ENCODE measurements at regions not wholly inside any gene's neighbourhood (a gene's known extent, or its start where the extent isn't known, plus 50 kb on each side); places are given as distances from the start of the nearest gene placed in this dataset.

DNA sequence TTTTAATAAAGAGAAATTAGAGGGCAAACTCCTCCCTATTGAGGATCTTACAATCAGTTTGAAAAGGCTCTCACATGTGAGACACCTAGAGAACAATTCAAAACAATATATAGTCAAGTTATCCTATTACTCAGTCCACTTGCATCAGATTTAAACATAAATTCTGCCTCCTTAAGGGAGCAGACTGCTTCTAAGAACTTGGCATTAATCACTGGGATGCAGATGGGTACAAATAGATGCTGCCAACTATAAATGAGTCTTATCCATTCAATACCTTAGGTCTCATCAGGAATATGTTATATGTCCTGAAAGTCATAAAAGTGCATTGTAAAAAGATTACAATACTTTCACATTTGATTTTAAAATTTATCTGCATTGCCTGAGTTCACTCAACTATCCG lies 269.3 kb upstream of the KIRREL3 start:
- ATAC-seq, result no peak
- TF ChIP-seq RARB (CRISPR knock-in tag; IDR thresholded peaks at IDR 0.05), result no peak
- no peak for TF ChIP-seq PPARA (CRISPR knock-in tag; IDR thresholded peaks at IDR 0.05; ENCODE audit: borderline replicate concordance)
- TF ChIP-seq, protein P1, sequence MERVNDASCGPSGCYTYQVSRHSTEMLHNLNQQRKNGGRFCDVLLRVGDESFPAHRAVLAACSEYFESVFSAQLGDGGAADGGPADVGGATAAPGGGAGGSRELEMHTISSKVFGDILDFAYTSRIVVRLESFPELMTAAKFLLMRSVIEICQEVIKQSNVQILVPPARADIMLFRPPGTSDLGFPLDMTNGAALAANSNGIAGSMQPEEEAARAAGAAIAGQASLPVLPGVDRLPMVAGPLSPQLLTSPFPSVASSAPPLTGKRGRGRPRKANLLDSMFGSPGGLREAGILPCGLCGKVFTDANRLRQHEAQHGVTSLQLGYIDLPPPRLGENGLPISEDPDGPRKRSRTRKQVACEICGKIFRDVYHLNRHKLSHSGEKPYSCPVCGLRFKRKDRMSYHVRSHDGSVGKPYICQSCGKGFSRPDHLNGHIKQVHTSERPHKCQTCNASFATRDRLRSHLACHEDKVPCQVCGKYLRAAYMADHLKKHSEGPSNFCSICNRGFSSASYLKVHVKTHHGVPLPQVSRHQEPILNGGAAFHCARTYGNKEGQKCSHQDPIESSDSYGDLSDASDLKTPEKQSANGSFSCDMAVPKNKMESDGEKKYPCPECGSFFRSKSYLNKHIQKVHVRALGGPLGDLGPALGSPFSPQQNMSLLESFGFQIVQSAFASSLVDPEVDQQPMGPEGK (CRISPR knock-in tag; IDR thresholded peaks at IDR 0.05; ENCODE audit: borderline replicate concordance), result no peak
- no peak for TF ChIP-seq ARNTL (CRISPR knock-in tag; IDR thresholded peaks at IDR 0.05; ENCODE audit: borderline replicate concordance, low read depth)
- no peak for TF ChIP-seq ZNF565 (CRISPR knock-in tag; conservative IDR thresholded peaks at IDR 0.05; ENCODE audit: low read depth)
- TF ChIP-seq SNAI2 (CRISPR knock-in tag; IDR thresholded peaks at IDR 0.05), result no peak
- TF ChIP-seq OSR1 (CRISPR knock-in tag; IDR thresholded peaks at IDR 0.05), result no peak
- TF ChIP-seq, protein P2, sequence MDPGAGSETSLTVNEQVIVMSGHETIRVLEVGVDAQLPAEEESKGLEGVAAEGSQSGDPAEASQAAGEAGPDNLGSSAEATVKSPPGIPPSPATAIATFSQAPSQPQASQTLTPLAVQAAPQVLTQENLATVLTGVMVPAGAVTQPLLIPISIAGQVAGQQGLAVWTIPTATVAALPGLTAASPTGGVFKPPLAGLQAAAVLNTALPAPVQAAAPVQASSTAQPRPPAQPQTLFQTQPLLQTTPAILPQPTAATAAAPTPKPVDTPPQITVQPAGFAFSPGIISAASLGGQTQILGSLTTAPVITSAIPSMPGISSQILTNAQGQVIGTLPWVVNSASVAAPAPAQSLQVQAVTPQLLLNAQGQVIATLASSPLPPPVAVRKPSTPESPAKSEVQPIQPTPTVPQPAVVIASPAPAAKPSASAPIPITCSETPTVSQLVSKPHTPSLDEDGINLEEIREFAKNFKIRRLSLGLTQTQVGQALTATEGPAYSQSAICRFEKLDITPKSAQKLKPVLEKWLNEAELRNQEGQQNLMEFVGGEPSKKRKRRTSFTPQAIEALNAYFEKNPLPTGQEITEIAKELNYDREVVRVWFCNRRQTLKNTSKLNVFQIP (CRISPR knock-in tag; IDR thresholded peaks at IDR 0.05; ENCODE audit: borderline replicate concordance, low read depth), result no peak
- TF ChIP-seq TCF4 (CRISPR knock-in tag; IDR thresholded peaks at IDR 0.05; ENCODE audit: borderline replicate concordance), result no peak
- TF ChIP-seq GLIS3 (CRISPR knock-in tag; IDR thresholded peaks at IDR 0.05), result no peak
- TF ChIP-seq, protein P3, sequence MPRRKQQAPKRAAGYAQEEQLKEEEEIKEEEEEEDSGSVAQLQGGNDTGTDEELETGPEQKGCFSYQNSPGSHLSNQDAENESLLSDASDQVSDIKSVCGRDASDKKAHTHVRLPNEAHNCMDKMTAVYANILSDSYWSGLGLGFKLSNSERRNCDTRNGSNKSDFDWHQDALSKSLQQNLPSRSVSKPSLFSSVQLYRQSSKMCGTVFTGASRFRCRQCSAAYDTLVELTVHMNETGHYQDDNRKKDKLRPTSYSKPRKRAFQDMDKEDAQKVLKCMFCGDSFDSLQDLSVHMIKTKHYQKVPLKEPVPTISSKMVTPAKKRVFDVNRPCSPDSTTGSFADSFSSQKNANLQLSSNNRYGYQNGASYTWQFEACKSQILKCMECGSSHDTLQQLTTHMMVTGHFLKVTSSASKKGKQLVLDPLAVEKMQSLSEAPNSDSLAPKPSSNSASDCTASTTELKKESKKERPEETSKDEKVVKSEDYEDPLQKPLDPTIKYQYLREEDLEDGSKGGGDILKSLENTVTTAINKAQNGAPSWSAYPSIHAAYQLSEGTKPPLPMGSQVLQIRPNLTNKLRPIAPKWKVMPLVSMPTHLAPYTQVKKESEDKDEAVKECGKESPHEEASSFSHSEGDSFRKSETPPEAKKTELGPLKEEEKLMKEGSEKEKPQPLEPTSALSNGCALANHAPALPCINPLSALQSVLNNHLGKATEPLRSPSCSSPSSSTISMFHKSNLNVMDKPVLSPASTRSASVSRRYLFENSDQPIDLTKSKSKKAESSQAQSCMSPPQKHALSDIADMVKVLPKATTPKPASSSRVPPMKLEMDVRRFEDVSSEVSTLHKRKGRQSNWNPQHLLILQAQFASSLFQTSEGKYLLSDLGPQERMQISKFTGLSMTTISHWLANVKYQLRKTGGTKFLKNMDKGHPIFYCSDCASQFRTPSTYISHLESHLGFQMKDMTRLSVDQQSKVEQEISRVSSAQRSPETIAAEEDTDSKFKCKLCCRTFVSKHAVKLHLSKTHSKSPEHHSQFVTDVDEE (CRISPR knock-in tag; IDR thresholded peaks at IDR 0.05), result no peak

DNA sequence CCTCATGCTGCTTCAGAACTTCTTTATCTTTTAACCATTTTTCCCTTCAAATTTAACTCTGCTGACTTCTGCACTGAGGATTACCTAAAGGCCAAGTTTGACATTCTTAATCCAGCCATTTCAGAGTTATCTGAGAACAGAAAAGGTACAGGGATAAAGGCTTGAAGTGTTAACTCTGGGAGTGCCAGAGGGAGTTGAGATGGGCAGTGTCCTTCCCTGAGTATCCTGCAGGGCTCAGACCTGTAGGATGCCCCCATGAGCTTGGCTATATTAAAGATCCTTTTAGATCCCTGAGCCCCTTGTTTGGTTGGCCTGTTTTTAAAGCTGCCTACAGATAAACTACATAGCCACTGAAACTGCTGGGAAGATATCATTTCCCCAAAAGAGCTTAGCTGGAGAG lies 268.4 kb upstream of the KIRREL3 start:
- TF ChIP-seq ZFP30 (CRISPR knock-in tag; IDR thresholded peaks at IDR 0.05), result no peak
- TF ChIP-seq CSDC2 (CRISPR knock-in tag; IDR thresholded peaks at IDR 0.05), result no peak
- TF ChIP-seq GLIS3 (CRISPR knock-in tag; IDR thresholded peaks at IDR 0.05), result no peak
- no peak for TF ChIP-seq ESRRG (CRISPR knock-in tag; IDR thresholded peaks at IDR 0.05)
- TF ChIP-seq, protein P4, sequence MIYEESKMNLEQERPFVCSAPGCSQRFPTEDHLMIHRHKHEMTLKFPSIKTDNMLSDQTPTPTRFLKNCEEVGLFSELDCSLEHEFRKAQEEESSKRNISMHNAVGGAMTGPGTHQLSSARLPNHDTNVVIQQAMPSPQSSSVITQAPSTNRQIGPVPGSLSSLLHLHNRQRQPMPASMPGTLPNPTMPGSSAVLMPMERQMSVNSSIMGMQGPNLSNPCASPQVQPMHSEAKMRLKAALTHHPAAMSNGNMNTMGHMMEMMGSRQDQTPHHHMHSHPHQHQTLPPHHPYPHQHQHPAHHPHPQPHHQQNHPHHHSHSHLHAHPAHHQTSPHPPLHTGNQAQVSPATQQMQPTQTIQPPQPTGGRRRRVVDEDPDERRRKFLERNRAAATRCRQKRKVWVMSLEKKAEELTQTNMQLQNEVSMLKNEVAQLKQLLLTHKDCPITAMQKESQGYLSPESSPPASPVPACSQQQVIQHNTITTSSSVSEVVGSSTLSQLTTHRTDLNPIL (CRISPR knock-in tag; IDR thresholded peaks at IDR 0.05; ENCODE audit: low read depth), result no peak
- TF ChIP-seq RARB (CRISPR knock-in tag; IDR thresholded peaks at IDR 0.05), result no peak
- TF ChIP-seq SNAI2 (CRISPR knock-in tag; IDR thresholded peaks at IDR 0.05), result no peak
- no peak for TF ChIP-seq ISL1 (CRISPR knock-in tag; IDR thresholded peaks at IDR 0.05)
- TF ChIP-seq, protein P5, sequence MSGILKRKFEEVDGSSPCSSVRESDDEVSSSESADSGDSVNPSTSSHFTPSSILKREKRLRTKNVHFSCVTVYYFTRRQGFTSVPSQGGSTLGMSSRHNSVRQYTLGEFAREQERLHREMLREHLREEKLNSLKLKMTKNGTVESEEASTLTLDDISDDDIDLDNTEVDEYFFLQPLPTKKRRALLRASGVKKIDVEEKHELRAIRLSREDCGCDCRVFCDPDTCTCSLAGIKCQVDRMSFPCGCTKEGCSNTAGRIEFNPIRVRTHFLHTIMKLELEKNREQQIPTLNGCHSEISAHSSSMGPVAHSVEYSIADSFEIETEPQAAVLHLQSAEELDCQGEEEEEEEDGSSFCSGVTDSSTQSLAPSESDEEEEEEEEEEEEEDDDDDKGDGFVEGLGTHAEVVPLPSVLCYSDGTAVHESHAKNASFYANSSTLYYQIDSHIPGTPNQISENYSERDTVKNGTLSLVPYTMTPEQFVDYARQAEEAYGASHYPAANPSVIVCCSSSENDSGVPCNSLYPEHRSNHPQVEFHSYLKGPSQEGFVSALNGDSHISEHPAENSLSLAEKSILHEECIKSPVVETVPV (CRISPR knock-in tag; IDR thresholded peaks at IDR 0.05), result no peak
- no peak for TF ChIP-seq ZNF8 (CRISPR knock-in tag; IDR thresholded peaks at IDR 0.05)
- no peak for TF ChIP-seq TOX (CRISPR knock-in tag; IDR thresholded peaks at IDR 0.05; ENCODE audit: borderline replicate concordance)
- TF ChIP-seq ZNF565 (CRISPR knock-in tag; conservative IDR thresholded peaks at IDR 0.05; ENCODE audit: low read depth), result no peak
- no peak for TF ChIP-seq ZFP3 (CRISPR knock-in tag; IDR thresholded peaks at IDR 0.05)
- TF ChIP-seq PPARA (CRISPR knock-in tag; IDR thresholded peaks at IDR 0.05; ENCODE audit: borderline replicate concordance), result no peak
- TF ChIP-seq ARNTL (CRISPR knock-in tag; IDR thresholded peaks at IDR 0.05; ENCODE audit: borderline replicate concordance, low read depth), result no peak
- no peak for TF ChIP-seq OSR1 (CRISPR knock-in tag; IDR thresholded peaks at IDR 0.05)
- TF ChIP-seq, protein P2 (CRISPR knock-in tag; IDR thresholded peaks at IDR 0.05; ENCODE audit: borderline replicate concordance, low read depth), result no peak
- TF ChIP-seq, protein P1 (CRISPR knock-in tag; IDR thresholded peaks at IDR 0.05; ENCODE audit: borderline replicate concordance), result no peak
- TF ChIP-seq, protein P3 (CRISPR knock-in tag; IDR thresholded peaks at IDR 0.05), result no peak
- no peak for TF ChIP-seq BACH2 (CRISPR knock-in tag; IDR thresholded peaks at IDR 0.05; ENCODE audit: borderline replicate concordance)
- ATAC-seq, result no peak
